ENCODE measurements at regions not wholly inside any gene's neighbourhood (a gene's known extent, or its start where the extent isn't known, plus 50 kb on each side); places are given as distances from the start of the nearest gene placed in this dataset.

DNA sequence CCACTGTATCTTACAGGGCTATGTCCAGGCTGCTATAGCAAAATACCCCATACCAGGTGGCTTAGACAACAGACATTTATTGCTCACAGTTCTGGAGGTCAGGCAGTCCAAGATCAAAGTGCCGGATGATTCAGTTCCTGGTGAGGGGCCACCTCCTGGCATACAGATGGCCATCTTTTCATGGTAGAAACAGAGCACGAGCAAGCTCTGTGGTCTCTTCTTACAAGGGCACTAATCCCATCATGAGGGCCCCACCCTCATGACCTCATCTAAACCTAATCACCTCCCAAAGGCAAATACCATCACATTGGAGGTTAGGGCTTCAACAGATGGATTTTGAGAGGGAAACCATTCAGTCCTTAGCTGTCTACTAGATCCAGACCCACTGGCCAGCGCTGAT lies 117.4 kb upstream of the NECTIN1 start:
- DNase-seq (ENCODE audit: low spot score, unreplicated experiment), result no peak
- Mint-ChIP-seq H3K27me3 (peaks cover 35% of the 10 kb centered on the region), H3K4me1 (ENCODE audit: low read depth) (peaks cover 8% of the 10 kb centered on the region), H3K27ac (no peak overlapping the region), H3K4me3 (ENCODE audit: low read depth) (no peak overlapping the region), H3K36me3 (ENCODE audit: insufficient read depth) (no peaks in the 10 kb centered on the region), H3K9me3 (ENCODE audit: low read depth) (no peaks in the 10 kb centered on the region)
- TF ChIP-seq CTCF (IDR thresholded peaks at IDR 0.05; ENCODE audit: unreplicated experiment), result no peak

GRCh38 chr11:119845756-119846155 lies 116.8 kb upstream of the NECTIN1 start:
- no peak overlapping the region for H3K4me3 Mint-ChIP-seq (ENCODE audit: low read depth)
- TF ChIP-seq CTCF (IDR thresholded peaks at IDR 0.05; ENCODE audit: unreplicated experiment), result no peak
- no peaks in the 10 kb centered on the region for H3K9me3 Mint-ChIP-seq (ENCODE audit: low read depth)
- no peak overlapping the region for H3K27ac Mint-ChIP-seq
- peaks cover 8% of the 10 kb centered on the region for H3K4me1 Mint-ChIP-seq (ENCODE audit: low read depth)
- H3K27me3 Mint-ChIP-seq, result peaks cover 38% of the 10 kb centered on the region
- no peak for DNase-seq (ENCODE audit: low spot score, unreplicated experiment)
- no peaks in the 10 kb centered on the region for H3K36me3 Mint-ChIP-seq (ENCODE audit: insufficient read depth)

DNA sequence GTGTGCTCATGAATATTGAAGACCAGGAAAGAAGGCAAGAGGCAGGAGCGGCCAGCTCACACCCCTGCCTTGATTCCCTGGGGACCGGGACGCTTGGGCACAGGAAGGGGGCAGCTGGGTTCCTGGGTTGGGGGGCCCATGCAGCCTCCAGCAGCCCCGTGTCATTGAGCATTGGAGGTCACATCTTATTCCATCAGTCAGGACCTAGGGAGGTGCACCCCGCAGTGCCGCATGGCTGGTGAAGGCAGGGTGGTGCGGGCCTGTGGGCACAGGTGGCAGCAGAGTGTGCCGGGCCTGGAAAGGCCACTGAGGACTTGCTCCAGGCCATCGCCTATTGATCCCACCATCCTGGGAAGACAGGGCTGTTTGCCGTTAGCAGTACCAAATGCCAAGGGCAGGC lies 116.3 kb upstream of the NECTIN1 start:
- no peak for DNase-seq (ENCODE audit: low spot score, unreplicated experiment)
- H3K4me1 Mint-ChIP-seq (ENCODE audit: low read depth), result peaks cover 8% of the 10 kb centered on the region
- TF ChIP-seq CTCF (IDR thresholded peaks at IDR 0.05; ENCODE audit: unreplicated experiment), result no peak
- H3K36me3 Mint-ChIP-seq (ENCODE audit: insufficient read depth), result no peaks in the 10 kb centered on the region
- H3K27me3 Mint-ChIP-seq, result peaks cover 37% of the 10 kb centered on the region
- no peak overlapping the region for H3K27ac Mint-ChIP-seq
- H3K9me3 Mint-ChIP-seq (ENCODE audit: low read depth), result no peaks in the 10 kb centered on the region
- no peak overlapping the region for H3K4me3 Mint-ChIP-seq (ENCODE audit: low read depth)

- Mint-ChIP-seq H3K9me3 (ENCODE audit: low read depth) (no peaks in the 10 kb centered on the region), H3K4me3 (ENCODE audit: low read depth) (no peak overlapping the region), H3K27ac (no peak overlapping the region), H3K4me1 (ENCODE audit: low read depth) (peaks cover 3% of the 10 kb centered on the region), H3K36me3 (ENCODE audit: insufficient read depth) (no peaks in the 10 kb centered on the region), H3K27me3 (peaks cover 37% of the 10 kb centered on the region)
- no peak for TF ChIP-seq CTCF (IDR thresholded peaks at IDR 0.05; ENCODE audit: unreplicated experiment)
- DNase-seq (ENCODE audit: low spot score, unreplicated experiment), result no peak
These were observed 115.8 kb upstream of the NECTIN1 start for GRCh38 chr11:119844808-119845207.

GRCh38 chr11:119843877-119844276 lies 114.9 kb upstream of the NECTIN1 start:
- Mint-ChIP-seq H3K36me3 (ENCODE audit: insufficient read depth) (no peaks in the 10 kb centered on the region), H3K4me3 (ENCODE audit: low read depth) (no peak overlapping the region), H3K9me3 (ENCODE audit: low read depth) (no peaks in the 10 kb centered on the region), H3K27ac (no peak overlapping the region), H3K27me3 (peaks cover 41% of the 10 kb centered on the region), H3K4me1 (ENCODE audit: low read depth) (peaks cover 8% of the 10 kb centered on the region)
- no peak for TF ChIP-seq CTCF (IDR thresholded peaks at IDR 0.05; ENCODE audit: unreplicated experiment)
- DNase-seq (ENCODE audit: low spot score, unreplicated experiment), result no peak
